ENCODE measurements at regions not wholly inside any gene's neighbourhood (a gene's known extent, or its start where the extent isn't known, plus 50 kb on each side); places are given as distances from the start of the nearest gene placed in this dataset.

GRCh38 chr6:130565696-130566095 is 199.9 kb downstream of the TMEM200A start:
- H3K27ac Mint-ChIP-seq: no peak overlapping the region
- ChIA-PET CTCF (ENCODE audit: partially characterized antibody) (no interaction called here), POLR2A (ENCODE audit: partially characterized antibody) (no interaction called here)
- Histone ChIP-seq H3K4me3 (ENCODE audit: low read length in 2 of 2) (no peak overlapping the region), H3K27ac (ENCODE audit: low read depth, low read length) (no peak overlapping the region), H3K4me1 (ENCODE audit: insufficient read depth, low read length) (peaks cover 8% of the 10 kb centered on the region), H3K9me3 (ENCODE audit: control insufficient read depth in 1 of 2, low read length in 2 of 2) (no peaks in the 10 kb centered on the region), H3K27me3 (ENCODE audit: insufficient read depth, low read length) (no peaks in the 10 kb centered on the region), H3K36me3 (ENCODE audit: insufficient read depth, low read length) (no peaks in the 10 kb centered on the region)
- DNase-seq: no peak
- peaks cover 9 to 16% (median 13%) of the 10 kb centered on the region in 4 donors for H3K4me1 Mint-ChIP-seq
- H3K27me3 Mint-ChIP-seq: no peaks in the 10 kb centered on the region
- intact Hi-C loops (cut with micrococcal nuclease): no loop called here
- H3K9me3 Mint-ChIP-seq: peaks cover 0 to 8% (median 0%) of the 10 kb centered on the region in 8 donors
- H3K4me3 Mint-ChIP-seq: no peak overlapping the region
- H3K36me3 Mint-ChIP-seq: no peaks in the 10 kb centered on the region

DNA sequence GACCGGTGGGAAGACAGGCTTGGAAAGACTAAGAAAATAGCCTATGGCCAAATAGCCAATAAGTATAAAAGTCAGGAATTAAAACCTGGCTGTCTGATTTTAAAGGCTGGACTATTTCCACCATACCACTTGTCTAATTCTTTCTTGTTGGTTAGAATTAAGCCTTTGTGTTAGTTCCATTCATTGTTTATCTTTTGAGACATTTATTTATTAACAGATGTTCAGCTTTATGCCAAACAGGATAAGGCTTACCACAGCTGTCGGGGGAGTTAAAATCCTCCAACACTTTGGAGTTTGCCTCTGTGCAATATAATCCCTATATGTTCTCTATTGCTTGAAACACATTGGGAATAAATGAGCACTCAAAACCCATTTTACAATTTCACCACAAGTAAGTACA is 208.3 kb downstream of the TMEM200A start:
- Histone ChIP-seq H3K9me3 (ENCODE audit: control insufficient read depth in 1 of 2, low read length in 2 of 2) (no peaks in the 10 kb centered on the region), H3K27me3 (ENCODE audit: insufficient read depth, low read length) (no peaks in the 10 kb centered on the region), H3K36me3 (ENCODE audit: insufficient read depth, low read length) (no peaks in the 10 kb centered on the region), H3K4me1 (ENCODE audit: insufficient read depth, low read length) (peaks cover 58% of the 10 kb centered on the region), H3K4me3 (ENCODE audit: low read length in 2 of 2) (no peak overlapping the region), H3K27ac (ENCODE audit: low read depth, low read length) (no peak overlapping the region)
- Mint-ChIP-seq H3K4me3 (peak overlapping the region in 2 of 8 donors; percentile 20 to 37), H3K36me3 (no peaks in the 10 kb centered on the region), H3K9me3 (peaks cover 0 to 7% (median 1%) of the 10 kb centered on the region in 8 donors), H3K27ac (no peak overlapping the region), H3K27me3 (no peaks in the 10 kb centered on the region), H3K4me1 (peaks cover 47 to 68% (median 59%) of the 10 kb centered on the region in 4 donors)
- POLR2A ChIA-PET (ENCODE audit: partially characterized antibody): no interaction called here
- CTCF ChIA-PET (ENCODE audit: partially characterized antibody): no interaction called here
- intact Hi-C loops (cut with micrococcal nuclease): no loop called here
- DNase-seq: no peak

- Mint-ChIP-seq H3K36me3 (no peaks in the 10 kb centered on the region), H3K4me3 (peak overlapping the region in 7 of 8 donors; percentile 71 to 83 (median 78)), H3K4me1 (peaks cover 49 to 70% (median 59%) of the 10 kb centered on the region in 4 donors), H3K27me3 (no peaks in the 10 kb centered on the region), H3K9me3 (peaks cover 0 to 5% (median 1%) of the 10 kb centered on the region in 8 donors), H3K27ac (peak overlapping the region; percentile 56 to 88 (median 78))
- Histone ChIP-seq H3K4me1 (ENCODE audit: insufficient read depth, low read length) (peaks cover 58% of the 10 kb centered on the region), H3K9me3 (ENCODE audit: control insufficient read depth in 1 of 2, low read length in 2 of 2) (no peaks in the 10 kb centered on the region), H3K4me3 (ENCODE audit: low read length in 2 of 2) (peak overlapping the region in 1 of 2 donors; percentile 36), H3K27me3 (ENCODE audit: insufficient read depth, low read length) (no peaks in the 10 kb centered on the region), H3K27ac (ENCODE audit: low read depth, low read length) (no peak overlapping the region), H3K36me3 (ENCODE audit: insufficient read depth, low read length) (no peaks in the 10 kb centered on the region)
- ChIA-PET POLR2A (ENCODE audit: partially characterized antibody) (interaction anchor here (0.8 to 2.9 kb wide), 7 partner anchors 10 to 63 kb away, joined by 3 to 17 read pairs (median 4); no protein-coding TSS in a partner anchor), CTCF (ENCODE audit: partially characterized antibody) (interaction anchor here (0.8 to 2.1 kb wide), 9 partner anchors 11 to 210 kb away, joined by 3 to 11 read pairs (median 4); partner anchors contain the start of gene TMEM200A)
- DNase-seq: no peak
- intact Hi-C loops (cut with micrococcal nuclease): loop anchor here (5.0 kb wide), 1 partner anchor 208 kb away; the partner anchor contains the start of gene TMEM200A
Measured at GRCh38 chr6:130575557-130575956, 209.7 kb downstream of the TMEM200A start.

GRCh38 chr6:130575971-130576370 is 210.2 kb downstream of the TMEM200A start:
- Mint-ChIP-seq H3K9me3 (peaks cover 0 to 5% (median 0%) of the 10 kb centered on the region in 8 donors), H3K27me3 (no peaks in the 10 kb centered on the region), H3K4me3 (peak overlapping the region; percentile 63 to 83 (median 78)), H3K4me1 (peaks cover 49 to 70% (median 59%) of the 10 kb centered on the region in 4 donors), H3K27ac (peak overlapping the region; percentile 56 to 88 (median 73)), H3K36me3 (no peaks in the 10 kb centered on the region)
- Histone ChIP-seq H3K4me1 (ENCODE audit: insufficient read depth, low read length) (peaks cover 58% of the 10 kb centered on the region), H3K27ac (ENCODE audit: low read depth, low read length) (no peak overlapping the region), H3K4me3 (ENCODE audit: low read length in 2 of 2) (peak overlapping the region in 1 of 2 donors; percentile 36), H3K27me3 (ENCODE audit: insufficient read depth, low read length) (no peaks in the 10 kb centered on the region), H3K36me3 (ENCODE audit: insufficient read depth, low read length) (no peaks in the 10 kb centered on the region), H3K9me3 (ENCODE audit: control insufficient read depth in 1 of 2, low read length in 2 of 2) (no peaks in the 10 kb centered on the region)
- intact Hi-C loops (cut with micrococcal nuclease): loop anchor here (1.0 to 5.0 kb wide), 2 partner anchors 63 to 209 kb away; partner anchors contain the start of gene TMEM200A
- POLR2A ChIA-PET (ENCODE audit: partially characterized antibody): interaction anchor here (0.8 to 2.9 kb wide), 7 partner anchors 10 to 64 kb away, joined by 3 to 17 read pairs (median 4); no protein-coding TSS in a partner anchor
- CTCF ChIA-PET (ENCODE audit: partially characterized antibody): interaction anchor here (0.9 to 2.1 kb wide), 8 partner anchors 11 to 211 kb away, joined by 3 to 11 read pairs (median 4); partner anchors contain the start of gene TMEM200A
- peak; percentile 69 to 79 (median 71) for DNase-seq

GRCh38 chr6:130577178-130577919 is 211.5 kb downstream of the TMEM200A start:
- peak overlapping the region; percentile 60 to 90 (median 79) for H3K4me3 Mint-ChIP-seq
- POLR2A ChIA-PET (ENCODE audit: partially characterized antibody): interaction anchor here (0.7 to 2.9 kb wide), 5 partner anchors 9 to 181 kb away, joined by 3 to 17 read pairs (median 3); no protein-coding TSS in a partner anchor
- H3K9me3 ChIP-seq (ENCODE audit: control insufficient read depth in 1 of 2, low read length in 2 of 2): no peaks in the 10 kb centered on the region
- H3K27ac ChIP-seq (ENCODE audit: low read depth, low read length): peak overlapping the region; percentile 1
- H3K4me1 ChIP-seq (ENCODE audit: insufficient read depth, low read length): peaks cover 58% of the 10 kb centered on the region
- intact Hi-C loops (cut with micrococcal nuclease): loop anchor here (5.0 kb wide), 1 partner anchor 210 kb away; the partner anchor contains the start of gene TMEM200A
- CTCF ChIA-PET (ENCODE audit: partially characterized antibody): interaction anchor here (0.7 to 2.1 kb wide), 3 partner anchors 113 to 121 kb away, joined by 3 to 11 read pairs (median 4); no protein-coding TSS in a partner anchor
- no peaks in the 10 kb centered on the region for H3K36me3 Mint-ChIP-seq
- DNase-seq: peak; percentile 32 to 61 (median 49)
- no peaks in the 10 kb centered on the region for H3K27me3 ChIP-seq (ENCODE audit: insufficient read depth, low read length)
- peak overlapping the region; percentile 52 to 91 (median 79) for H3K27ac Mint-ChIP-seq
- H3K4me3 ChIP-seq (ENCODE audit: low read length in 2 of 2): peak overlapping the region in 1 of 2 donors; percentile 14
- H3K4me1 Mint-ChIP-seq: peaks cover 47 to 67% (median 59%) of the 10 kb centered on the region in 4 donors
- H3K9me3 Mint-ChIP-seq: no peaks in the 10 kb centered on the region
- no peaks in the 10 kb centered on the region for H3K36me3 ChIP-seq (ENCODE audit: insufficient read depth, low read length)
- no peaks in the 10 kb centered on the region for H3K27me3 Mint-ChIP-seq

GRCh38 chr6:130578713-130579112 is 212.9 kb downstream of the TMEM200A start:
- ChIA-PET POLR2A (ENCODE audit: partially characterized antibody) (interaction anchor here (0.9 kb wide), 1 partner anchor 65 kb away, joined by 3 read pairs; no protein-coding TSS in a partner anchor), CTCF (ENCODE audit: partially characterized antibody) (interaction anchor here (1.1 kb wide), 1 partner anchor 120 kb away, joined by 4 read pairs; no protein-coding TSS in a partner anchor)
- H3K27ac ChIP-seq (ENCODE audit: low read depth, low read length): no peak overlapping the region
- Mint-ChIP-seq H3K4me3 (no peak overlapping the region), H3K4me1 (peaks cover 41 to 57% (median 50%) of the 10 kb centered on the region in 4 donors), H3K27ac (no peak overlapping the region), H3K9me3 (no peaks in the 10 kb centered on the region), H3K27me3 (no peaks in the 10 kb centered on the region), H3K36me3 (no peaks in the 10 kb centered on the region)
- H3K9me3 ChIP-seq (ENCODE audit: control insufficient read depth in 1 of 2, low read length in 2 of 2): no peaks in the 10 kb centered on the region
- intact Hi-C loops (cut with micrococcal nuclease): loop anchor here (5.0 kb wide), 1 partner anchor 211 kb away; the partner anchor contains the start of gene TMEM200A
- no peak overlapping the region for H3K4me3 ChIP-seq (ENCODE audit: low read length in 2 of 2)
- no peaks in the 10 kb centered on the region for H3K27me3 ChIP-seq (ENCODE audit: insufficient read depth, low read length)
- no peak for DNase-seq
- H3K4me1 ChIP-seq (ENCODE audit: insufficient read depth, low read length): peaks cover 50% of the 10 kb centered on the region
- no peaks in the 10 kb centered on the region for H3K36me3 ChIP-seq (ENCODE audit: insufficient read depth, low read length)

DNA sequence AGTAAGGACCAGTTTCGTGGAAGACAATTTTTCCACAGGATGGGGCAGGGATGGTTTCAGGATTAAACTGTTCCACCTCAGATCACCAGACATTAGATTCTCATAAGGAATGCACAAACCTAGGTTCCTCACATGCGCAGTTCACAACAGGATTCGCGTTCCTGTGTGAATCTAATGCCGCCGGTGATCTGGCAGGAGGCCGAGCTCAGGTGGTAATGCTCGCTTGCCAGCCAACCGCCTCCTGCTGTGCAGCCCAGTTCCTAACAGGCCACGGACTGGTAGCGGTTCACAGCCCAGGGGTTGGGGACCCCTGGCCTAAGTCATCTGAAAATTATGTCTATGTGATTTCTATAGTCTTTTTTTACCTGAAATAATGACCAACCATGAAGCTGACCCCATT is 217.5 kb downstream of the TMEM200A start:
- Histone ChIP-seq H3K4me1 (ENCODE audit: insufficient read depth, low read length) (peaks cover 4% of the 10 kb centered on the region), H3K36me3 (ENCODE audit: insufficient read depth, low read length) (no peaks in the 10 kb centered on the region), H3K9me3 (ENCODE audit: control insufficient read depth in 1 of 2, low read length in 2 of 2) (no peaks in the 10 kb centered on the region), H3K27me3 (ENCODE audit: insufficient read depth, low read length) (no peaks in the 10 kb centered on the region), H3K4me3 (ENCODE audit: low read length in 2 of 2) (no peak overlapping the region), H3K27ac (ENCODE audit: low read depth, low read length) (no peak overlapping the region)
- H3K9me3 Mint-ChIP-seq: no peaks in the 10 kb centered on the region
- intact Hi-C loops (cut with micrococcal nuclease): no loop called here
- H3K27me3 Mint-ChIP-seq: no peaks in the 10 kb centered on the region
- no peak overlapping the region for H3K27ac Mint-ChIP-seq
- peaks cover 12 to 29% (median 18%) of the 10 kb centered on the region in 4 donors for H3K4me1 Mint-ChIP-seq
- ChIA-PET POLR2A (ENCODE audit: partially characterized antibody) (no interaction called here), CTCF (ENCODE audit: partially characterized antibody) (interaction anchor here (1.4 kb wide), 1 partner anchor 200 kb away, joined by 4 read pairs; no protein-coding TSS in a partner anchor)
- no peak overlapping the region for H3K4me3 Mint-ChIP-seq
- DNase-seq: no peak
- H3K36me3 Mint-ChIP-seq: no peaks in the 10 kb centered on the region
